Common myeloid progenitor, CD34-positive (primary cell): ENCODE measurements at regions not wholly inside any gene's neighbourhood (a gene's known extent, or its start where the extent isn't known, plus 50 kb on each side); places are given as distances from the start of the nearest gene placed in this dataset.

Experiments used
- CTCF ChIA-PET: fragments of 350-600 bp; sonication (Branson Sonifier 250); formaldehyde crosslinking; loops from one replicate; lab custom pipeline; 2021; ENCODE audit warnings: antibody characterized with exemption; lab: Charles Lee
- POLR2A ChIA-PET: fragments of 350-600 bp; sonication (Branson Sonifier 250); formaldehyde crosslinking; loops from one replicate; lab custom pipeline; 2021; ENCODE audit warnings: antibody characterized with exemption; lab: Charles Lee
- DNase-seq, 3 donors: peaks; one replicate each; pipeline versions ENCODE4 v3.0.0 to v3.0.0-alpha.2; 2013
- H3K27ac ChIP-seq, 2 experiments: 1 replicate in 1 of 2; 2 replicates in 1 of 2; pipeline ENCODE4 v1.7.0; 2013; ENCODE audit warnings: inconsistent platforms in 2 of 2, low read length in 2 of 2, mild to moderate bottlenecking in 2 of 2, low read depth in 1 of 2, moderate library complexity in 1 of 2; ENCODE audit not compliant: severe bottlenecking in 2 of 2, insufficient read depth in 1 of 2, poor library complexity in 1 of 2
- H3K27me3 ChIP-seq, 5 experiments: replicated peaks in 2 of 5; 1 replicate in 3 of 5; 2 replicates in 2 of 5; pipeline versions ENCODE4 v1.6.1 to v1.7.0; 2013; ENCODE audit warnings: low read length in 4 of 5, mild to moderate bottlenecking in 2 of 5, moderate library complexity in 2 of 5, inconsistent platforms in 1 of 5; ENCODE audit not compliant: insufficient read depth in 5 of 5, control insufficient read depth in 4 of 5
- H3K36me3 ChIP-seq, 4 experiments: 1 replicate in 2 of 4; 2 replicates in 2 of 4; pipeline versions ENCODE4 v1.6.1 to v1.7.0; 2013; ENCODE audit warnings: low read length in 3 of 4, control low read depth in 1 of 4, mild to moderate bottlenecking in 1 of 4; ENCODE audit not compliant: control insufficient read depth in 4 of 4, insufficient read depth in 4 of 4
- H3K4me1 ChIP-seq, 4 experiments: 1 replicate in 3 of 4; 2 replicates in 1 of 4; pipeline versions ENCODE4 v1.6.1 to v1.7.1; 2013; ENCODE audit warnings: low read length in 3 of 4, mild to moderate bottlenecking in 3 of 4, control low read depth in 1 of 4, inconsistent platforms in 1 of 4, moderate library complexity in 1 of 4; ENCODE audit not compliant: control insufficient read depth in 4 of 4, insufficient read depth in 4 of 4; ENCODE audit errors: control extremely low read depth in 1 of 4
- H3K4me3 ChIP-seq, 7 experiments: 1 replicate in 4 of 7; 2 replicates in 3 of 7; pipeline versions ENCODE4 v1.5.1 to v1.7.0; 2013; ENCODE audit warnings: mild to moderate bottlenecking in 7 of 7, low read length in 6 of 7, moderate library complexity in 6 of 7, inconsistent platforms in 2 of 7, low read depth in 2 of 7, control low read depth in 1 of 7; ENCODE audit not compliant: insufficient read depth in 4 of 7, control insufficient read depth in 1 of 7; ENCODE audit errors: extremely low read depth in 1 of 7
- H3K9me3 ChIP-seq, 5 experiments: 1 replicate in 4 of 5; 2 replicates in 1 of 5; pipeline versions ENCODE4 v1.6.1 to v1.7.1; 2013; ENCODE audit warnings: low read length in 4 of 5, mild to moderate bottlenecking in 2 of 5, inconsistent platforms in 1 of 5, low read depth in 1 of 5, moderate library complexity in 1 of 5; ENCODE audit not compliant: control insufficient read depth in 4 of 5, insufficient read depth in 2 of 5; ENCODE audit errors: control extremely low read depth in 1 of 5
- WGBS: methylation state at CpG from one replicate; pipeline ENCODE4 v1.1.5; 2013; ENCODE audit not compliant: insufficient coverage; 5-methylcytosine and 5-hydroxymethylcytosine counted together

DNA sequence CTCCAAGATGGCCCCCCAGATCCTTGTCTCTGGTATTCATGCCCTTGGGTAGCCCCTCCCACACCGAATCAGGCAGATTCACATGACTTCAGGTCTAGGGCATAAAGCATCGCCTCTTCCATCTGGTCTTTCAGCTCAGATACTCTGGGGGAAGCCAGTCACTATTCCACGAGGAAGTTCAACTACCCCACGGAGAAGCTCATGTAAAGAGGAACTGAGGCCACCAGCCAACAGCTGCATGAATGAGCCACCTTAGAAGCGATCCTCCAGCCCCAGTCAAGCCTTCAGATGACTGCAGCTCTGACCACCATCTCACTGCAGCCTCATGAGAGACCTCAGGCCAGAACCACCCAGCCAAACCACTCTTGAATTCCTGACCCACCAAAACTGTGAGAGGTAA, 54.1 kb downstream of the SOCS3 start:
- H3K27ac ChIP-seq: no peak overlapping the region
- H3K9me3 ChIP-seq: peaks cover 0 to 15% (median 11%) of the 10 kb centered on the region in 5 experiments
- H3K27me3 ChIP-seq: no peaks in the 10 kb centered on the region
- peak in 1 of 3 donors; percentile 16 for DNase-seq
- H3K36me3 ChIP-seq: no peaks in the 10 kb centered on the region
- 80% methylated on average over 4 of the region's 5 CpGs for WGBS
- ChIA-PET POLR2A (no interaction called here), CTCF (interaction anchor here (0.9 to 2.6 kb wide), 7 partner anchors 8 to 118 kb away, joined by 3 to 12 read pairs (median 4); no protein-coding TSS in a partner anchor)
- H3K4me1 ChIP-seq: peaks cover 0 to 7% (median 0%) of the 10 kb centered on the region in 4 experiments
- no peak overlapping the region for H3K4me3 ChIP-seq

DNA sequence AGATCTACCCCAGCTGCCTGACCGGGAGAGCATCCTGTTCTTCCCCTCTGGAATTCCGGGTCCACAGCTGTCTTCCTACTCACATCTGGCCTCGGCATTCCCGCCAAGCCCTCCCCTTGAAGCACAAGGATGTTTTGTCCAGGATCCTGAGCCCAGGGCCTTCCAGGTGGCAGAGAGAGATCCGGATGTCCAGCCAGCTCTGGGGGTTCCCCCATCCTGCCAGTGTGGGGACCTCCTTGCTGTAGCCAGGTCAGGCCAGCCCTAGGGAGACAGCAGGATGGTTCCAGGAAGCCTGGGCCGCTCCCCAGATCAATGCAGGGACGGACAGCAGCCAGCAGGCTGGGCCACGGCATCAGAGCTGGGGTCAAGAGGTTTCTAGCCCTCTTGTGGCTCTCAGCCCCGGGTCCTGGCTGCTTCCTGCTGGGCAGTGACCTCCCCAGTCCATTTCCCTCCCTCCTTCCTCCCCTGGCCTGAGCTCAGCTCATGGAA, 55.3 kb downstream of the SOCS3 start:
- POLR2A ChIA-PET: no interaction called here
- CTCF ChIA-PET: interaction anchor here (0.6 to 2.6 kb wide), 8 partner anchors 9 to 119 kb away, joined by 3 to 12 read pairs (median 4); no protein-coding TSS in a partner anchor

DNA sequence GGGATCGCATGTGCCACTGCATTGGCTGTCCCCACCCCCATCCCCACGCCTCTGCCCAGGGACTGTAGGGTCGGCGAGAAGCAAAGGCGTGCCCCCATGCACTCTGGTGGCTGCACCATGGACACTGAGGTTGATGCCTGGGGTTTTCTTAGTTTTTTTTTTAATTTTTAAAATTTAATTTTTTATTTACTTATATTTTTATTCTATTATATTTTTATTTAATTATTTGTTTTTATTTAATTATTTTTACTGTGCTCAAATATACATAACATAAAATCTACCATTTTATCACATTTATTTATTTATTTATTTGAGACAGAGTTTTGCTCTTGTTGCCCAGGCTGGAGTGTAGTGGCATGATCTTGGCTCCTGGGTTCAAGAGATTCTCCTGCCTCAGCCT, 57.4 kb downstream of the SOCS3 start:
- ChIA-PET POLR2A (no interaction called here), CTCF (interaction anchor here (1.1 kb wide), 1 partner anchor 9 kb away, joined by 3 read pairs; no protein-coding TSS in a partner anchor)
- H3K9me3 ChIP-seq: peaks cover 0 to 15% (median 11%) of the 10 kb centered on the region in 5 experiments
- no peak overlapping the region for H3K4me3 ChIP-seq
- no peaks in the 10 kb centered on the region for H3K27me3 ChIP-seq
- no peak for DNase-seq
- peaks cover 0 to 8% (median 0%) of the 10 kb centered on the region in 4 experiments for H3K4me1 ChIP-seq
- H3K27ac ChIP-seq: no peak overlapping the region
- WGBS: no CpG with 5 or more reads among the region's 5 CpGs
- no peaks in the 10 kb centered on the region for H3K36me3 ChIP-seq

More for the DNA sequence above, 55.3 kb downstream of the SOCS3 start:
- Histone ChIP-seq H3K36me3 (no peaks in the 10 kb centered on the region), H3K4me3 (no peak overlapping the region), H3K27ac (no peak overlapping the region), H3K4me1 (peaks cover 0 to 7% (median 0%) of the 10 kb centered on the region in 4 experiments), H3K27me3 (no peaks in the 10 kb centered on the region), H3K9me3 (peaks cover 0 to 15% (median 11%) of the 10 kb centered on the region in 5 experiments)
- no peak for DNase-seq
- 90% methylated on average over 8 of the region's 9 CpGs for WGBS

- peaks cover 0 to 14% (median 7%) of the 10 kb centered on the region in 5 experiments for H3K9me3 ChIP-seq
- DNase-seq: no peak
- H3K4me1 ChIP-seq: peaks cover 0 to 10% (median 0%) of the 10 kb centered on the region in 4 experiments
- no peaks in the 10 kb centered on the region for H3K36me3 ChIP-seq
- 97% methylated on average over 8 of the region's 11 CpGs for WGBS
- H3K27ac ChIP-seq: no peak overlapping the region
- no peak overlapping the region for H3K4me3 ChIP-seq
- no peaks in the 10 kb centered on the region for H3K27me3 ChIP-seq
- CTCF ChIA-PET: interaction anchor here (0.9 to 1.2 kb wide), 2 partner anchors 9 to 11 kb away, joined by 3 to 5 read pairs; no protein-coding TSS in a partner anchor
- POLR2A ChIA-PET: no interaction called here
Measured at GRCh38 chr17:78301821-78302213, 58.1 kb downstream of the SOCS3 start.

- Histone ChIP-seq H3K4me1 (peaks cover 0 to 10% (median 0%) of the 10 kb centered on the region in 4 experiments), H3K36me3 (no peaks in the 10 kb centered on the region), H3K4me3 (no peak overlapping the region), H3K9me3 (peaks cover 0 to 8% (median 4%) of the 10 kb centered on the region in 5 experiments), H3K27me3 (no peaks in the 10 kb centered on the region), H3K27ac (no peak overlapping the region)
- ChIA-PET CTCF (interaction anchor here (0.9 to 1.2 kb wide), 2 partner anchors 9 to 10 kb away, joined by 3 to 5 read pairs; no protein-coding TSS in a partner anchor), POLR2A (no interaction called here)
- WGBS: 89% methylated on average over 19 of the region's 19 CpGs
- DNase-seq: no peak
Measured at GRCh38 chr17:78300962-78301820, 58.7 kb downstream of the SOCS3 start.

GRCh38 chr17:78299049-78299448, 60.8 kb downstream of the SOCS3 start:
- no peak overlapping the region for H3K27ac ChIP-seq
- POLR2A ChIA-PET: no interaction called here
- 97% methylated on average over 11 of the region's 11 CpGs for WGBS
- CTCF ChIA-PET: interaction anchor here (1.3 to 1.4 kb wide), 3 partner anchors 8 to 48 kb away, joined by 3 to 4 read pairs (median 4); no protein-coding TSS in a partner anchor
- DNase-seq: no peak
- no peak overlapping the region for H3K4me3 ChIP-seq
- H3K4me1 ChIP-seq: peaks cover 0 to 14% (median 0%) of the 10 kb centered on the region in 4 experiments
- no peaks in the 10 kb centered on the region for H3K9me3 ChIP-seq
- no peaks in the 10 kb centered on the region for H3K27me3 ChIP-seq
- no peaks in the 10 kb centered on the region for H3K36me3 ChIP-seq
